LNCaP clone FGC (cell line): ENCODE measurements at regions not wholly inside any gene's neighbourhood (a gene's known extent, or its start where the extent isn't known, plus 50 kb on each side); places are given as distances from the start of the nearest gene placed in this dataset.

Experiments used
- DNase-seq: peaks from one replicate; pipeline ENCODE4 v3.0.0-alpha.2; 2011; ENCODE audit warnings: low read depth
- H3K4me3 ChIP-seq: 2 replicates; pipeline ENCODE4 v1.5.1; 2011; ENCODE audit warnings: mild to moderate bottlenecking, low read depth, low read length, control low read depth
- CTCF ChIP-seq: IDR thresholded peaks from 2 replicates; pipeline ENCODE4 v1.5.1; 2012; ENCODE audit warnings: mild to moderate bottlenecking; ENCODE audit not compliant: control insufficient read depth, insufficient read depth; ENCODE audit errors: extremely low read depth

- TF ChIP-seq CTCF = no peak
- no peak overlapping the region for H3K4me3 ChIP-seq
- no peak for DNase-seq
Observed at GRCh38 chr2:890214-890613, 60.4 kb upstream of the SNTG2 start.

GRCh38 chr2:888906-889566 lies 61.6 kb upstream of the SNTG2 start:
- TF ChIP-seq CTCF = no peak
- no peak overlapping the region for H3K4me3 ChIP-seq
- DNase-seq = no peak

DNA sequence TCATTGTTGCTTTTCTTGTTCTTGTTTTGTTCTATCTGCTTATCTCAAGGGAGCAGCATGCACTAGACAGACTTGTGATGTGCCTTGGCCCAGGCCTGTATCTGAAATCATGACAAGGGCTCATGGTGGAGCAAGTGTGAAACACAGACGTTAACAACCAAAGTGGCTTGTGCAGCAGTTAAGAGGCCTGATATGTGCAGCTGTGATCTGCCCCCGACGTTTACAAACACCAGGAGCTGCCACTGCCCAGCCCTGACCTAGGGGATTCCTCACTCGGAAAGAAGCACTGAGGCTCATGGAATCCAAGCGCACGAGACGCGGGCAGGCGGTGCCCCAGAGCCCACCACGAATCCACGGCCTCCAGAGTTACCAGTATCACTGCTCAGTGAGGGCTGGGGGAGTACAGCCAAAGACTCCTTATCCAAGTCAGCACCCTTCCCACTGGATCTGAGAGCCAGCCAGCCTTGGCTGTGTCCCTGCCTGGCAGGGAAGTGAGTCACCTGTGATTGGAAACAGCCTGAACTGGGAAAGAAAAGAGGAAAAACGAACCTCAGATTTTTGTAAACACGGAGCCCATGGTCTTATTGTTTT lies 62.3 kb upstream of the SNTG2 start:
- no peak for DNase-seq
- H3K4me3 ChIP-seq = no peak overlapping the region
- TF ChIP-seq CTCF = no peak

DNA sequence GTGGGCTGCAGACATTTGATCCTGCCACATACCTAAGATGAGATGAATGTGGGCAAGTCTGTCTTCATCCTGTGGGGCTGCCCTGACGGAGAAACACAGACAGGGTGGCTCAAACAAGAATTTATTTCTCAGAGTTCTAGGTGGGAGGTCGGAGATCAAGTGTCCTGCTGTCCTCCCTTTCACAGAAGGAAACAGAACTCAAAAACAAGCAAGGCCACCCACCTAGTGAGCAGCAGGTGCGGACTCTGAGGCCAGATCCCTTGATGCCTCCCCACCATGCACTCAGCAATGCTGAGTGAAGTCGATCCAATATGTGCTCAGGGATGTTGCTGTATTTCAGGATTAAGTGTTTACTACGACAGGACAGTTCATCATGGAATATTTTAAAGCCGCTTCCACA lies 63.0 kb upstream of the SNTG2 start:
- TF ChIP-seq CTCF = no peak
- no peak overlapping the region for H3K4me3 ChIP-seq
- DNase-seq = no peak

DNA sequence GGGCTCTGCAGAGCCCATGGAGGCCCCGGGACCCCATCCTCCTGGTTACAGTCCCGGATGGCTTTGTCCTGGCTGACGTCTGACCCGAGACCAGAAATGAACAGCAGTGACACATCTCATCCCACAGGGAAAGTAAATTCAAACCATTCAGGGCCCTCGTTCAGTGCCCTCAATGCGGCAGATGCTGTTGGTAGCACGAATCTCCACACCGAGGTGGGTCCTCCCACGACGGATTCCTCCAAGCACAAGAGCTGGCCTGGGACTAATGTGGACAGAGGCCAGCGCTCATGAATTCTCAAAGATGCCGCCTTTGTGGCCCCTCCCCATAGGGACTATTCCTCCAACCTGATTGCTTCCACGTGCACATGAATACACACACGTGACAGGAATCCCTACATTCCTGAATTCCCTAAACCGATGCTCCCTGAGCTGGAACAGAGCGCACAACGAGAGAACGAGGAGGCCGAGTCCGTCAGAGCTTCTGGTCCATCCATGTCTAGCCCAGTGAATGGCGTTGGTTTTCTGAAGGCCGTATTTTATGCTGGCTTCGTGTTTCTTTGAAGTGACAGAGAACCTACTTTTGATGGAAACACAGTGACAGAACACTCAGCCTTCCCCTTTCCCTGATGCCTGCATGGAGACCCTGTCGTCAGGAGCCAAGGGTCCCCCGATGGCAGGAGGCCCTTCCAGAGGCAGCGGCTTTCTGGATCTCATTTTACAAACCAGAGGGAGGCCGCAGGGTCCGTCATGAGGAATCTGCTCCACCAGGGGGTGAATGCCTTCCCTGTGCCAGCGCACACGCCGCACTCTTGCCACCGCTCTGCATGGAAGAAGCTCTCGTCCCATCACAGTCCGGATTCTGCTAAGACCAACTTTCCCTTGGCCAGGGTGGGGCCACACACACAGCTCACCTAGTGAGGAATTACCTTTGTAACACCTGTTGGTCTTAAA lies 64.3 kb upstream of the SNTG2 start:
- H3K4me3 ChIP-seq = no peak overlapping the region
- no peak for TF ChIP-seq CTCF
- no peak for DNase-seq

DNA sequence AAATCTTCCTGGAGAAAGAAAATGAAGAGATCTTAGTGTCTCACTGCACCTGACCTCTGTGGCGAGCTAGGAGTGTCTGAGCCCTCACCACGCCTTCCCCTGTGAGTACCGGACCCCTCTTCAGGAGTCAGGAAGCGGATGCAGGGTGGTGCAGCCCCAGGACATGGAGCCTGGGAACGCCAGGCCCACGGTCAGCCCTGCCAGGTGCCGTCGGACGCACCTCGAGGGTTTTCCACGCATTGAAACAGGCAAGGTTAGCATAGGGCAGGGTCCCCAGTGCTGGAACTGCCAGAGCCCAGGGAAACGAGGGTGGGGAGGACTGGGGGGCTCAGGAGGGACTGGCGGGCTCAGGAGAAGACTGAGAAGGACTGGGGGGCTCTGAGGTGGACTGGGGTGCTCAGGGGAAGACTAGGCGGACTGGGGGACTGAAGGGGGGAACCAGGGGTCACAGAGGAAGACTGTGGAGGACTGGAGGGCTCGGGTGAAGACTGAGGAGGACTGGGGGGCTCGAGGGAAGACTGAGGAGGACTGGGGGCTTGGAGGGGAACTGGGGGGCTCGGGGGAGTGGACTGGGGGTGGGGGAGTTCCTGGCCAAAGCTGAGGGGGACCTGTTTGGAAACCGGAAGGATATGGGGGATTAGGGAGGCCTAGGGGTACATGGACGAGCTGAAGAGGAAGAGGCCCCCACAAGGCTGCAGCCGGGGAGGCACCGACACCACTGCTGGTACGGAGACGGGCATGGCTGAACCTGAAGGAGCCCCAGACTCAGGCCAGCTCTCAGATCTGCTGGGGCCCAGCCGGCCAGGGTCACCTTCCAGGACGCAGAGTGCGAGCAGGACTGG lies 65.2 kb upstream of the SNTG2 start:
- no peak overlapping the region for H3K4me3 ChIP-seq
- no peak for TF ChIP-seq CTCF
- DNase-seq = no peak
